ENCODE measurements at regions not wholly inside any gene's neighbourhood (a gene's known extent, or its start where the extent isn't known, plus 50 kb on each side); places are given as distances from the start of the nearest gene placed in this dataset.

GRCh38 chrX:34299451-34299967 lies 167.4 kb upstream of the FAM47A start:
- TF ChIP-seq CTCF (IDR thresholded peaks at IDR 0.05) = no peak
- no peak for TF ChIP-seq POLR2A (IDR thresholded peaks at IDR 0.05)

Measured in breast epithelium (tissue), 3 donors.